Ascending aorta (tissue), 2 donors: ENCODE measurements at regions not wholly inside any gene's neighbourhood (a gene's known extent, or its start where the extent isn't known, plus 50 kb on each side); places are given as distances from the start of the nearest gene placed in this dataset.

ENCODE experiments used
- DNase-seq, 2 donors: peaks; one replicate each; pipeline ENCODE4 v3.0.0-alpha.2; 2019; ENCODE audit warnings: low spot score in 2 of 2
- H3K27ac ChIP-seq, 2 donors: fragments of 200-600 bp; sonication (generic); one replicate each; pipeline ENCODE4 v1.5.1; 2016 to 2017; ENCODE audit warnings: mild to moderate bottlenecking in 1 of 2
- H3K27me3 ChIP-seq: fragments of 200-600 bp; sonication (generic); one replicate; pipeline ENCODE4 v1.5.1; 2017
- H3K36me3 ChIP-seq, 2 donors: fragments of 200-600 bp; sonication (generic); one replicate each; pipeline ENCODE4 v1.5.1; 2016
- H3K4me1 ChIP-seq, 2 donors: fragments of 200-600 bp; sonication (generic); one replicate each; pipeline ENCODE4 v1.5.1; 2016 to 2017; ENCODE audit warnings: mild to moderate bottlenecking in 1 of 2
- H3K4me3 ChIP-seq, 2 donors: fragments of 200-600 bp; sonication (generic); one replicate each; pipeline ENCODE4 v1.5.1; 2016 to 2017; ENCODE audit warnings: mild to moderate bottlenecking in 1 of 2
- H3K9me3 ChIP-seq, 2 donors: fragments of 200-600 bp; sonication (generic); one replicate each; pipeline ENCODE4 v1.5.1; 2016
- intact Hi-C: fragments of 100-400 bp; cut with DNase I; formaldehyde crosslinking; loops from one replicate; pipeline ENCODE4 v1.15.1; 2023
- TF ChIP-seq, protein P1 (sequence below), 3 experiments: fragments of 200-600 bp in 2 of 3; fragments of 450-650 bp in 1 of 3; sonication (generic) in 2 of 3; IDR thresholded peaks; one replicate each; pipeline ENCODE4 v1.5.1; 2016 to 2019; ENCODE audit warnings: antibody characterized with exemption in 3 of 3, mild to moderate bottlenecking in 1 of 3, moderate library complexity in 1 of 3

DNA sequence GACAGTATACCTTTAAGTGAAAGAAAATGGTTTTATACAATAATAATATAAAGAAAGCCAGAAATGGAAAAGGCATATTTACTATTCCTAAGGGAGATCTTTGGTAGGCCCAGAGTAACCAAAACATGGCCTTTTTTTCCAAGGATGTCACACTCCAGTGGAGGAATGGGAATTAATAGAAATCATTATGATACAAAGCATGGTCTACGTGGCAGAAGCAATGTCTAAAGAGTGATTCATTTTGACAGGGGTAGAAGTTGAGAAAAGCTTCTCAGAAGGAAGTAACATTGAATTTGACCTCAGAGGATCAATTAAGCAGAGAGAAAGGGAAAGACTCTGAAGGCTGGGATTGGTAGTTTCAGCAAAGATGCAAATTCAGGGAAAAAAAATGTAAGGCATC is 208.6 kb downstream of the BTG1 start:
- no peaks in the 10 kb centered on the region for H3K27me3 ChIP-seq
- no peaks in the 10 kb centered on the region for H3K9me3 ChIP-seq
- H3K4me1 ChIP-seq: no peaks in the 10 kb centered on the region
- H3K4me3 ChIP-seq: no peak overlapping the region
- no peak overlapping the region for H3K27ac ChIP-seq
- intact Hi-C loops: no loop called here
- TF ChIP-seq, protein P1, sequence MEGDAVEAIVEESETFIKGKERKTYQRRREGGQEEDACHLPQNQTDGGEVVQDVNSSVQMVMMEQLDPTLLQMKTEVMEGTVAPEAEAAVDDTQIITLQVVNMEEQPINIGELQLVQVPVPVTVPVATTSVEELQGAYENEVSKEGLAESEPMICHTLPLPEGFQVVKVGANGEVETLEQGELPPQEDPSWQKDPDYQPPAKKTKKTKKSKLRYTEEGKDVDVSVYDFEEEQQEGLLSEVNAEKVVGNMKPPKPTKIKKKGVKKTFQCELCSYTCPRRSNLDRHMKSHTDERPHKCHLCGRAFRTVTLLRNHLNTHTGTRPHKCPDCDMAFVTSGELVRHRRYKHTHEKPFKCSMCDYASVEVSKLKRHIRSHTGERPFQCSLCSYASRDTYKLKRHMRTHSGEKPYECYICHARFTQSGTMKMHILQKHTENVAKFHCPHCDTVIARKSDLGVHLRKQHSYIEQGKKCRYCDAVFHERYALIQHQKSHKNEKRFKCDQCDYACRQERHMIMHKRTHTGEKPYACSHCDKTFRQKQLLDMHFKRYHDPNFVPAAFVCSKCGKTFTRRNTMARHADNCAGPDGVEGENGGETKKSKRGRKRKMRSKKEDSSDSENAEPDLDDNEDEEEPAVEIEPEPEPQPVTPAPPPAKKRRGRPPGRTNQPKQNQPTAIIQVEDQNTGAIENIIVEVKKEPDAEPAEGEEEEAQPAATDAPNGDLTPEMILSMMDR (IDR thresholded peaks at IDR 0.05): no peak
- H3K36me3 ChIP-seq: no peaks in the 10 kb centered on the region
- DNase-seq: no peak

GRCh38 chr12:91935296-91935695 is 210.3 kb downstream of the BTG1 start:
- Histone ChIP-seq H3K27me3 (no peaks in the 10 kb centered on the region), H3K36me3 (no peaks in the 10 kb centered on the region), H3K9me3 (no peaks in the 10 kb centered on the region), H3K27ac (no peak overlapping the region), H3K4me1 (no peaks in the 10 kb centered on the region), H3K4me3 (no peak overlapping the region)
- intact Hi-C loops: no loop called here
- DNase-seq: no peak
- TF ChIP-seq, protein P1 (IDR thresholded peaks at IDR 0.05): no peak

- TF ChIP-seq, protein P1 (IDR thresholded peaks at IDR 0.05): no peak
- Histone ChIP-seq H3K9me3 (no peaks in the 10 kb centered on the region), H3K4me3 (no peak overlapping the region), H3K27ac (no peak overlapping the region), H3K36me3 (no peaks in the 10 kb centered on the region), H3K27me3 (no peaks in the 10 kb centered on the region), H3K4me1 (no peaks in the 10 kb centered on the region)
- no peak for DNase-seq
- intact Hi-C loops: no loop called here
Measured at GRCh38 chr12:91931111-91931510, 214.5 kb downstream of the BTG1 start.

DNA sequence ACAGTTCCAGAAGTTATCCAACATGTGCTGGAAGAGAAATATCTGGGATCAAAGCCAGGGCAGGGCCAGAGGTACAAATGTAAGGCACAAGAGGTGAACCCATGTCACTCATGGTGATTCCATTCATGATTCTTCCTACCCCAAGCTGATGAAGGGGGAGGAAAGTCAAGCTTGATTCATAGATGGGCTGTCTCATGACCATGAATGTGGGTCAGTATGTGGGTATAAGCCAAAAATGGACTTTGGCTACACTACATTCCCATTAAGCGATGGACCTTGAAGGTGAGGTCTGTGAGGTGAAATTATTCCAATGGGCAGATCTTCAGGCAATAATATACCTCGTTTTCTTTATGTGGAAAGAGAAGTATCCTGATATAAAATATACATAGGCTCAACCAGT is 217.1 kb downstream of the BTG1 start:
- Histone ChIP-seq H3K36me3 (no peaks in the 10 kb centered on the region), H3K27me3 (no peaks in the 10 kb centered on the region), H3K9me3 (no peaks in the 10 kb centered on the region), H3K27ac (no peak overlapping the region), H3K4me1 (no peaks in the 10 kb centered on the region), H3K4me3 (no peak overlapping the region)
- TF ChIP-seq, protein P1 (IDR thresholded peaks at IDR 0.05): no peak
- intact Hi-C loops: no loop called here
- DNase-seq: no peak

- TF ChIP-seq, protein P1 (IDR thresholded peaks at IDR 0.05): no peak
- H3K27ac ChIP-seq: no peak overlapping the region
Measured at GRCh38 chr12:91926848-91927247, 218.8 kb downstream of the BTG1 start.

DNA sequence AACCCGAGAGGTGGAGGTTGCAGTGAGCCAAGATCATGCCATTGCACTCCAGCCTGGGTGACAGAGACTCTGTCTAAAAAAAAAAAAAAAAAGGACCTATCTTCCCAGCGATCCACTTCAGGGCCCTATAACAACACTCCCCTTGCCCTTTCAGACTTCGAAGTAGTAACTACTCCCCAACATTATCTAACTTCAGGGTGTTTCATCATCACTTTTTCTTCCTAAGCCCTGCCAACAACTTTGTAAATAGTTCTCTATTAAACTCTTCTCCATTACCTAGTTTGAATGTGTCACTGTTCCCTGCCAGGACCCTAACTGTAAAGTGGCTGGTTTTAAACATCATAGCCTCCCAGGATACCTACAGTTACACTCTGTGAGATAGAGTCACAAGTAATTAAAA is 220.8 kb downstream of the BTG1 start:
- DNase-seq: no peak
- Histone ChIP-seq H3K36me3 (no peaks in the 10 kb centered on the region), H3K27ac (no peak overlapping the region), H3K27me3 (no peaks in the 10 kb centered on the region), H3K4me3 (no peak overlapping the region), H3K4me1 (no peaks in the 10 kb centered on the region), H3K9me3 (no peaks in the 10 kb centered on the region)
- intact Hi-C loops: no loop called here
- TF ChIP-seq, protein P1 (IDR thresholded peaks at IDR 0.05): no peak

More at GRCh38 chr12:91926848-91927247, 218.8 kb downstream of the BTG1 start:
- no peak overlapping the region for H3K4me3 ChIP-seq
- intact Hi-C loops: no loop called here
- DNase-seq: no peak
- H3K36me3 ChIP-seq: no peaks in the 10 kb centered on the region
- H3K9me3 ChIP-seq: no peaks in the 10 kb centered on the region
- H3K27me3 ChIP-seq: no peaks in the 10 kb centered on the region
- H3K4me1 ChIP-seq: no peaks in the 10 kb centered on the region
